HCT116 (cell line): ENCODE measurements at regions not wholly inside any gene's neighbourhood (a gene's known extent, or its start where the extent isn't known, plus 50 kb on each side); places are given as distances from the start of the nearest gene placed in this dataset.

Source experiments
- POLR2AphosphoS5 ChIP-seq: IDR thresholded peaks from 2 replicates; pipeline ENCODE4 v1.6.1; 2011; ENCODE audit warnings: mild to moderate bottlenecking, low read depth, low read length, moderate library complexity
- REST ChIP-seq: IDR thresholded peaks from 2 replicates; pipeline ENCODE4 v1.6.1; 2012; ENCODE audit warnings: low read depth
- SIN3A ChIP-seq: IDR thresholded peaks from 2 replicates; pipeline ENCODE4 v1.6.1; 2012; ENCODE audit warnings: low read depth

- TF ChIP-seq POLR2AphosphoS5 (no peak), SIN3A (no peak), REST (no peak)
These were observed 253.0 kb downstream of the TSHZ3 start for GRCh38 chr19:31096062-31096830.
